Skeletal muscle cell (primary cell): ENCODE measurements at regions not wholly inside any gene's neighbourhood (a gene's known extent, or its start where the extent isn't known, plus 50 kb on each side); places are given as distances from the start of the nearest gene placed in this dataset.
A peak's percentile ranks its signal among the peaks of the same experiment; 100 is the strongest.

Experiments used
- DNase-seq: peaks from one replicate; pipeline ENCODE4 v3.0.0-alpha.2; 2010; ENCODE audit warnings: low read depth
- H3K4me3 ChIP-seq: 2 replicates; pipeline ENCODE4 v1.5.1; 2011; ENCODE audit warnings: low read depth, mild to moderate bottlenecking, control low read depth, low read length, moderate library complexity

DNA sequence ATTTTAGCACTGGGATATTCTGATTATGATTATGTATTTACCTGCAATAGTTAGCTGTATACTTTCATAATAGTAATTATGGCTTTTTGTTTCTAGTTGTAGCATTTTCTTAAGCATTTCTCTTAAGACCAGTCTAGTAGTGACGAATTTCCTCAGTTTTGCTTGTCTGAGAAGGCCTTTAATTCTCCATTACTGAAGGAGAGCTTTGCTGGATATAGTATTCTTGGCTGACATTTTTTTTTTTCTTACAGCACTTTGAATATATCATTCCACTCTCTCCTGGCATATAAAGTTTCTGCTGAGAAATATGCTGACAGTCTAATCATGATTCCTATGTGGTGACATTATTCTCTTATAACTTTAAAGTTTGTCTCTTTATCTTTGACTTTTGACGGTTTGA, 181.1 kb upstream of the DMRTA1 start:
- no peak overlapping the region for H3K4me3 ChIP-seq
- no peak for DNase-seq

- DNase-seq: no peak
- no peak overlapping the region for H3K4me3 ChIP-seq
Measured at GRCh38 chr9:22274477-22274876, 172.1 kb upstream of the DMRTA1 start.

DNA sequence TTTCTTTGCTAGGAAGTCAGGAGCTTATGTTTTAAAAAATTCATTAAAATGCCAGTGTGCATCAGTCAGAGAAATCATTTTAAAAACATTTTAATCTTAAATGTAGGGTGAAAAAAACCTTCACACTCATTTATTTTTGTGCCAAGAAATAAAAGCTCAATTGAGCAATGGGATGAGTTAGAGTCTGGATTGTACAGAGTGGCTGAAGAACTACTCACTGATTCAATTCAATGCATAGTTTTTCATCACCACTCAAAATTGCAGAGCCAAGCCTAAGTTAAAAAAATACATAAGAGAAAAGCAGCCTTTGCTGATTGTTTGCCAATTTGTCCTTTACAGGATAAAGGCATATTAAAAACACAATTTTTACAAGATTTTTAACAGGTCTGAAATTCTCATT, 168.2 kb upstream of the DMRTA1 start:
- DNase-seq: peak; percentile 5
- H3K4me3 ChIP-seq: no peak overlapping the region

DNA sequence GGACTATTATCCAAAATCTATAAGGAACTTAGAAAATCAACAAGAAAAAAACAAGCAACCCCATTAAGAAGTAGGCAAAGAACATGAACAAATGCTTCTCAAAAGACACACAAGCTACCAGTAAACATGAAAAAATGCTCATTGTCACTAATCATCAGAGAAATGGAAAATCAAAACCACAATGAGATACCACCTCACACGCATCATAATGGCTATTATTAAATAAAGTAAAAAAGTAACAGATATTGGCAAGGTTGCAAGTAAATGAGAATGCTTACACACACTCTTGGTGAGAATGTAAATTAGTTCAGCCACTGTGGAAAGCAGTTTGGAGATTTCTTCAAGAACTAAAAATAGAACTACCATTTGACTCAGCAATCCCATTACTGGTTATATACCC, 167.0 kb upstream of the DMRTA1 start:
- DNase-seq: no peak
- H3K4me3 ChIP-seq: no peak overlapping the region

DNA sequence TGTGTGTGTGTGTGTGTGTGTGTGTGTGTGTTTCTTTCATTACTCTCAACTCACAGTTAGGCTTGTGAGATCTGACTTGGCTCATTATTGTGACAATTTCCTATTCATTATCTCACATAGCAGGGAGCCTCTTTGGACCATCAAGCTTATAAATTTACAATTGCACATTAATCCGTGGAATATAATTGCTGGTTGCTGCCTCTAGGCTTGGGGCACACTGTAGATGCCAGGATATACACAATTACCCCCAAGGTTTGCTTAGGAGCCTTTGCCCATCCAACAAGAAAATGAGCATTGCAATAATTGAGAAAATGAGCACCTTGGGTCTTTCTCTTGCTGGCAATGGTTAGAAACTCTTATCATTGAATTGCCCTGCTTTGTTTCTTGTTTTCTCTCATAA, 161.6 kb upstream of the DMRTA1 start:
- no peak overlapping the region for H3K4me3 ChIP-seq
- no peak for DNase-seq

DNA sequence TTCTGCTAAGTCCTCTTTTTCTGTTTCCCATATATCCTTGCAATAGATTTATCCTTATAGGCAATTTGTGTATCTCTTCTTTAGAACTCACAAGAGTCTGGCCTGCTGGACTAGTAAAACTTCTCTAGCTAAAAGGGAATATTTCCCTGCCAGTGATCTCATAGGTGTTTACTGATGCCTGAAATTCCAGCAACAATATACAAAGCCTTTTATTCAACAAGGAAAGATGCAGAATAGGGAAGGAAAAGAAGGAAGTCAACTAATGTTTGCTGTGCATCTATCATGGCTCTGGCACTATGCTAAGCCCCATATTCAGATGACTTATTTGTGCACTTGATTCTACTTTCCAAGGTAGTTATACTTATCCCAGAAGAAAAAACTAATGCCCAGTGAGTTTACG, 160.0 kb upstream of the DMRTA1 start:
- DNase-seq: no peak
- H3K4me3 ChIP-seq: no peak overlapping the region

DNA sequence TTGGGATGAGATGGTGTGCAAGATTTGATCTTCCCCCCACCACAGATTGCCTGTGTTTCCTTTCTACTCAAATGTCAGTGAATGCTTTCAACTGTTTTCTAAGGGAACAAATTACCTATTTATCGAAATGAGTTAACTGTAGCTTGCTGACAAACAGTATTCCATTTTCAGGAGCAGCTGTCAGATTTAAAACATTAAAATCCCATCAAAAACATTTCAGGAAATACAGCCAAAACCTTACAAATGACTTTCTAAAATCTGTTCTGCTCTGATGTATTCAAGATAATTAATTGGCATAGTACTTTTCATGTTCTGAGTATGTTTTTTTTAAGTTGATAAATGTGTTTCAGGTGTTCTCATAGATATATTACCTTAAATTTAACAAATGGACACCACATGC, 158.0 kb upstream of the DMRTA1 start:
- no peak for DNase-seq
- H3K4me3 ChIP-seq: no peak overlapping the region

DNA sequence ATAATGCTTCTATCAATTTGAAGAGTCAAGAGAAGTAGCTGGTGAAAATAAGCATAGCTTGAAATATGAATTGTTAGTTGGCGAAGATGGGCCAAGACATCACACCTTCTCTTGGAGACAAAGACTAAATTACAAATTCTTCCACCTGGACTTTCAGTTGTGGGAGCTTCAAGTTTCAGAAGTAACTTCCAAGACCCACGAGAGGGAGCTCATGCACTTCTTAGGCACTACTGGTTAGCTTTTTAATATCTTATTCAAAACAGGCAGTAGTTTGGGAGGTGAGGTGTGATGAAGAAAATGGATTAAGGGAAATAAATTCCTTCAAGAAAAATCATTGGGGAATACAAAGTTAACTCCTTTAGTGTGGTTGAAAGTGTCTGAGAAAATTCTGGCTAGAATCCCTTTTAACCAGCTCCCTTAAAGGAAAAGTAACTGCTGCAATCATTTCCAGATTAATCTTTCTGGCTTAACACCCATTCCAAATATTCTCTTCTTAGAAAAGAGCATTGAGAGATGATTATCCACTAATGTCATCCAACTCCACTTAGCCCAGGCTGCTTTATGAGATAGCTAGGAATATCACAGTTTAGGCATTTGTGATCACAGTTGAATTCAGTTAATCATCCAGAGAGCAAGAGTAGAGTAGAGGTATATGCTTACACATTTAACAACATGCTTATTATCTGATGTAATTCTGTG, 139.5 kb upstream of the DMRTA1 start:
- H3K4me3 ChIP-seq: no peak overlapping the region
- DNase-seq: peak; percentile 39

GRCh38 chr9:22308177-22308576, 138.4 kb upstream of the DMRTA1 start:
- DNase-seq: no peak
- H3K4me3 ChIP-seq: no peak overlapping the region

DNA sequence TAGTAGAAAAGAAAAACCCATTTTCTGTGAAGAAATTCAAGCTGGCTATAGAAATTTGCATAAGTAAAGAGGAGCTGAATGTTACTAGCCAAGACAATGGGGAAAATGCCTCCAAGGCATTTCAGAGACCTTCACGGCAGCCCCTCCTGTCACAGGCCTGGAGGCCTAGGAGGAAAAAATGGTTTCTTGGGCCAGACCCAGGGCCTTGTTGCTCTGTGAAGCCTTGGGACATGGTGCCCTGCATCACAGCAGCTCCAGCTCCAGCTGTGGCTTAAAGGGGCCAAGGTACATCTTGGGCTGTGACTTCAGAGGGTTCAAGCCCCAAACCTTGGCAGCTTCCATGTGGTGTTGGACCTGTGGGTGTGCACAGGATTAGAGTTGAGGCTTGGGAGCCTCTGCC, 130.0 kb upstream of the DMRTA1 start:
- no peak for DNase-seq

DNA sequence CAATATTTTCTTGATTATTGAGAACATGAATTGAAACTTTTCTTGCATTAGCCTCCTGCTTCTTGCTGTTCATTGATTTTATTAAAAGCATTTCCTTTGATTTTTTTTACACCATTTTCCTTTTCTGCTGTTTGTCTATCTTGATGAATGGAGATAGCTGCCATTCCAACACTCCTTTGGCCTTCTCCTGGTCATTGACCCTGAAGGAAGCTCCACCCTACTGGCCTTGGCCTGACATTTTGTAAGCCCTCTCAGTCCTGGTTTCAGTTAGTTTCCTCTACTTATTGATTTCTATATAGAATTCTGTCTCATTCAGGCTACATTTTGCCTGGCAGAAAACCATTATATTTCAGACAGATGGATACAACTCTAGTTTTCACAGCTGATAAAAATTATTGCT, 115.1 kb upstream of the DMRTA1 start:
- no peak overlapping the region for H3K4me3 ChIP-seq
- DNase-seq: no peak

More for the DNA sequence above, 130.0 kb upstream of the DMRTA1 start:
- H3K4me3 ChIP-seq: no peak overlapping the region

GRCh38 chr9:22332202-22332601, 114.4 kb upstream of the DMRTA1 start:
- no peak overlapping the region for H3K4me3 ChIP-seq
- peak; percentile 8 for DNase-seq

DNA sequence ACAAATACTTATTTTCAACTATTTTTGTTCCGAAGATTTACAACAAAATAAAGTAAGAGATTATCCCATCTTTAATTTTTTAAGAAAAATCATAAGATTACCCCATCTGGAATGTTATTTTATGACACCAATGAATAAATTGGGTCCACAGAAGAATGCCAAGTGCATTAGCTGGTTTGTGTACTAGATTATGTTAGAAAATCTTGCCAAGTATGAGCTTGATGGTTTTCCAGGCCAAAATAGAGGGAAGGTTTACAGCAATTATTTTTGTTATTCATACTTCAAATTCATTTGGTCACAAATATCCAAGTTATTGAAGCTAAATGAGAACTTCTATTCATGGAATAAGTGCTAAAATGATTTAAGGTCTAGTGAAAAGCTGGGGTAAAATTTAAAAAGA, 109.4 kb upstream of the DMRTA1 start:
- no peak overlapping the region for H3K4me3 ChIP-seq
- DNase-seq: no peak

DNA sequence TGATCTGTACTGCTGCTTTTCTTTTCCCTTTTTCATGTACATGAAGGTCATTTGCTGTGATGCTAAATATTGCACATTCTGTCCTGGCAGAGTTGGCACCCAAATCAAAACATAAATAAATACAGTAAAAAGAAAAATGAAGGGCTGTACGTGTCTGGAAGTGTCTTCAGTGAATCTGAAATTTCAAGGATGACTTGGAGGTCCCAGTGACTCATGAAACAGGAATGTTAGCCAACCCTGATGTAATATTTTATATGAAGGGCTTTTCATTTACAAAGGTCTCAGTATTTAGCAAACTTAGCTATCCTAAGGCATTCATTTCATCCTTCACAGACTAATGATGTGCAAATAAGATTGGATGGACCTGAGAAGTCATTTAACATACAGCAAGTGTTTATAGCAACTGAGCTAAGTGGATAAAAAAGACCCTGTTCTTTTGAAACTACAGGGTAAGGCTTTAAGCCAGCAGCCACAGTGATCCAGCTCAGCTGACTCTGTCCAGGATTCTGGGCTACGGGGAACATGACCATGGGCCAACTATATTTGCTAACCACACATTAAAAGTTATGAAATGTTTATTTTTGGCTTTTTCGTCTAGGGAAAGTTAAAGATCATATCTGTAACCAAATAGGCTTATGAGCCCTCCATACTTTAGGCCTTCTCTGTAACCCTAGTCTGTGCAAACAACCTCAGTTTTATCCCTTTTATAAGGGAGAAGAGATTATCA, 104.0 kb upstream of the DMRTA1 start:
- no peak overlapping the region for H3K4me3 ChIP-seq
- peak; percentile 53 for DNase-seq

GRCh38 chr9:22343218-22343611, 103.4 kb upstream of the DMRTA1 start:
- no peak for DNase-seq
- no peak overlapping the region for H3K4me3 ChIP-seq

- DNase-seq: no peak
- H3K4me3 ChIP-seq: no peak overlapping the region
Measured at GRCh38 chr9:22354699-22355384, 91.8 kb upstream of the DMRTA1 start.

DNA sequence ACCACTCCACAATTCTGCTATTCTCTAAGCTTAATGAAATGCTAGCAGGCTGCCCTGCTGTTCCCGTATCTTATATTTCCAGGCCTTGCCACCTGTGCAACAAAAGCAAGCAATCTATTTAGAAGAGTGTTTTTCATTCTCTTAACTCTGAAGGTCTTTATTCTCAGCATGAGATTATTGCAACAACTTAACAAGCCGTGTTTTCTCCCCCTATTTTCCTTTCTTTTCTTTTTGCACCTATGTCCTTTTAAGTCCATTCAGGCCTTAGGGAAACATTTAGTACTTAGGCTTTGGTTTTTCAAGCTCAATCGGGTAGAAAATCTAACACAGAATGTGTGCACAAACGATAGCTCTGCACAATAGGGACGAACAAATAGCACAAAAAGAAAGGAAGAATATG, 89.6 kb upstream of the DMRTA1 start:
- DNase-seq: no peak
- no peak overlapping the region for H3K4me3 ChIP-seq

- DNase-seq: no peak
- H3K4me3 ChIP-seq: no peak overlapping the region
Measured at GRCh38 chr9:22363421-22363887, 83.2 kb upstream of the DMRTA1 start.

- H3K4me3 ChIP-seq: no peak overlapping the region
- no peak for DNase-seq
Measured at GRCh38 chr9:22373636-22374035, 73.0 kb upstream of the DMRTA1 start.

DNA sequence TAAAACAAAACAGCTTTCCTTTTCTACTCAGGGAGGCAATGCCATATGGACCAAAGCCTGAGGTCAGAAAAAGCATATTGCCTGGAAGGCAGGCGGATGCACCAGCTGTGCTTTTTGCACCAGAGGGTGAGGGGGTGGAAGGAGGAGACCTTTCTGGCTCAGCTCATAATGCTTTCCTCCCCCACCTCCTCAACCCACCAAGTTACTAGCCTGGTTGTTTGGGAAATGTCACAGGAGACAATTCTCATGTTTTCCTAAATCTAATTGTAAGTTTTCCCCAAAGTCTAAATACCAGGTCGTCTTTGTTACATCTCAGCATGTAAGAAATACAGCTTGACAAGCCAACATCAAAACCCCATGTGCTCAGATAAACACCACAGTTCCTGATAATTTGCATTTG, 72.6 kb upstream of the DMRTA1 start:
- no peak for DNase-seq
- no peak overlapping the region for H3K4me3 ChIP-seq

DNA sequence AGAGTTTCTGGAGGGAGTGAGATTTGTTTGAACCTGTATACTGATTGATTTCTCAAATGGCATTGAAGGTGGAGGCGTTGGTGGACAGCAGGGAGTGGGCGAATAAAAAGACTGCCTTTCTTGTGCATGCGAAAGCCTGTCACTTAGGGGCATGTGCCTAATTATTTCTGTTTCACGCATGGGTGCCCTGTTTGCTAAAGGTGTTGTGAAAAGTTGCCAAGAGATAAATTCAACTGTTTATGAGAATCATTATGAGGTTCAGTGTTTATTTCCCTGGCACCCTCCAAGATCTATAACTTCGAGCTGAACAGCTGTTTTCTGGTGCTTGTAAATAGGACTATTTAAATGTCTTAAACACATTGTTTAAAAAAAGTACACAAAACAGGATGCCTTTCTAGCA, 67.4 kb upstream of the DMRTA1 start:
- no peak overlapping the region for H3K4me3 ChIP-seq
- no peak for DNase-seq
